ENCODE measurements at regions not wholly inside any gene's neighbourhood (a gene's known extent, or its start where the extent isn't known, plus 50 kb on each side); places are given as distances from the start of the nearest gene placed in this dataset.

- H4K20me1 ChIP-seq (ENCODE audit: control insufficient read depth, insufficient read depth, low read length, poor library complexity, severe bottlenecking) = no peaks in the 10 kb centered on the region
Observed at GRCh38 chr10:78385599-78385998, 351.9 kb downstream of the RPS24 start.

GRCh38 chr10:78386509-78386908 lies 352.8 kb downstream of the RPS24 start:
- no peak overlapping the region for H3K4me3 Mint-ChIP-seq
- intact Hi-C loops (cut with micrococcal nuclease) = no loop called here
- no peak overlapping the region for H3K27ac ChIP-seq (ENCODE audit: low read length in 2 of 2)
- ChIA-PET POLR2A (no interaction called here), CTCF (no interaction called here)
- H4K20me1 ChIP-seq (ENCODE audit: control insufficient read depth, insufficient read depth, low read length, poor library complexity, severe bottlenecking) = no peaks in the 10 kb centered on the region
- H3K27me3 Mint-ChIP-seq = peaks cover 11% of the 10 kb centered on the region
- peaks cover 0 to 2% (median 0%) of the 10 kb centered on the region in 4 experiments for H3K27me3 ChIP-seq (replicated peaks in 1 of 4; ENCODE audit: control extremely low read depth in 1 of 4, control insufficient read depth in 3 of 4, insufficient read depth in 4 of 4, low read length in 3 of 4)
- H3K4me1 ChIP-seq (ENCODE audit: control insufficient read depth in 2 of 2, insufficient read depth in 2 of 2, low read length in 2 of 2) = no peaks in the 10 kb centered on the region
- H3K79me2 ChIP-seq (ENCODE audit: control insufficient read depth, insufficient read depth, low read length) = no peaks in the 10 kb centered on the region
- H3K9me3 Mint-ChIP-seq (ENCODE audit: insufficient read depth) = no peaks in the 10 kb centered on the region
- no peaks in the 10 kb centered on the region for H3K4me1 Mint-ChIP-seq
- no peak for DNase-seq
- H3K4me2 ChIP-seq (replicated peaks; ENCODE audit: low read depth, low read length, poor library complexity, severe bottlenecking) = no peak overlapping the region
- ATAC-seq (ENCODE audit: low read depth) = no peak
- 88% methylated on average over 5 of the region's 5 CpGs for WGBS (ENCODE audit: insufficient coverage)
- H2AFZ ChIP-seq (ENCODE audit: insufficient read depth, low read depth, low read length, poor library complexity, severe bottlenecking) = no peak overlapping the region
- no peaks in the 10 kb centered on the region for H3K9me3 ChIP-seq (ENCODE audit: control extremely low read depth in 1 of 3, control insufficient read depth in 2 of 3, insufficient read depth in 1 of 3, low read length in 2 of 3)
- no peak overlapping the region for H3K4me3 ChIP-seq (ENCODE audit: control extremely low read depth in 1 of 5, extremely low read depth in 1 of 5, insufficient read depth in 1 of 5, low read depth in 2 of 5, low read length in 4 of 5)
- no peaks in the 10 kb centered on the region for H3K36me3 ChIP-seq (replicated peaks in 1 of 2; ENCODE audit: control extremely low read depth in 1 of 2, control insufficient read depth in 1 of 2, extremely low read depth in 1 of 2, insufficient read depth in 2 of 2, low read length in 1 of 2)
- TF ChIP-seq EZH2 (IDR thresholded peaks at IDR 0.05; ENCODE audit: borderline replicate concordance, insufficient read depth, low read depth, low read length, poor library complexity, severe bottlenecking) = no peak
- no peak for TF ChIP-seq CTCF (IDR thresholded peaks at IDR 0.05)
- H3K27ac Mint-ChIP-seq = no peak overlapping the region
- H3K9ac ChIP-seq (ENCODE audit: low read length) = no peak overlapping the region

More at GRCh38 chr10:78385599-78385998, 351.9 kb downstream of the RPS24 start:
- no peaks in the 10 kb centered on the region for H3K9me3 ChIP-seq (ENCODE audit: control extremely low read depth in 1 of 3, control insufficient read depth in 2 of 3, insufficient read depth in 1 of 3, low read length in 2 of 3)
- no peak for DNase-seq
- no peak overlapping the region for H2AFZ ChIP-seq (ENCODE audit: insufficient read depth, low read depth, low read length, poor library complexity, severe bottlenecking)
- H3K4me1 Mint-ChIP-seq = no peaks in the 10 kb centered on the region
- peaks cover 11% of the 10 kb centered on the region for H3K27me3 Mint-ChIP-seq
- POLR2A ChIA-PET = no interaction called here
- H3K4me2 ChIP-seq (replicated peaks; ENCODE audit: low read depth, low read length, poor library complexity, severe bottlenecking) = no peak overlapping the region
- H3K9me3 Mint-ChIP-seq (ENCODE audit: insufficient read depth) = no peaks in the 10 kb centered on the region
- H3K4me1 ChIP-seq (ENCODE audit: control insufficient read depth in 2 of 2, insufficient read depth in 2 of 2, low read length in 2 of 2) = no peaks in the 10 kb centered on the region
- WGBS (ENCODE audit: insufficient coverage) = 86% methylated on average over 3 of the region's 5 CpGs
- H3K36me3 ChIP-seq (replicated peaks in 1 of 2; ENCODE audit: control extremely low read depth in 1 of 2, control insufficient read depth in 1 of 2, extremely low read depth in 1 of 2, insufficient read depth in 2 of 2, low read length in 1 of 2) = no peaks in the 10 kb centered on the region
- intact Hi-C loops (cut with micrococcal nuclease) = no loop called here
- H3K27ac ChIP-seq (ENCODE audit: low read length in 2 of 2) = no peak overlapping the region
- no peak overlapping the region for H3K4me3 ChIP-seq (ENCODE audit: control extremely low read depth in 1 of 5, extremely low read depth in 1 of 5, insufficient read depth in 1 of 5, low read depth in 2 of 5, low read length in 4 of 5)
- CTCF ChIA-PET = no interaction called here
- TF ChIP-seq EZH2 (IDR thresholded peaks at IDR 0.05; ENCODE audit: borderline replicate concordance, insufficient read depth, low read depth, low read length, poor library complexity, severe bottlenecking) (no peak), CTCF (IDR thresholded peaks at IDR 0.05) (no peak)
- no peak overlapping the region for H3K9ac ChIP-seq (ENCODE audit: low read length)
- H3K27me3 ChIP-seq (replicated peaks in 1 of 4; ENCODE audit: control extremely low read depth in 1 of 4, control insufficient read depth in 3 of 4, insufficient read depth in 4 of 4, low read length in 3 of 4) = peaks cover 0 to 2% (median 0%) of the 10 kb centered on the region in 4 experiments
- no peak overlapping the region for H3K4me3 Mint-ChIP-seq
- no peaks in the 10 kb centered on the region for H3K79me2 ChIP-seq (ENCODE audit: control insufficient read depth, insufficient read depth, low read length)
- ATAC-seq (ENCODE audit: low read depth) = no peak
- no peak overlapping the region for H3K27ac Mint-ChIP-seq
